Upper lobe of left lung (tissue), 4 donors: ENCODE measurements at regions not wholly inside any gene's neighbourhood (a gene's known extent, or its start where the extent isn't known, plus 50 kb on each side); places are given as distances from the start of the nearest gene placed in this dataset.

ENCODE experiments used
- CTCF ChIP-seq, 6 experiments: fragments of 450-650 bp in 4 of 6; fragments of 200-600 bp in 2 of 6; sonication (generic) in 2 of 6; IDR thresholded peaks; one replicate each; pipeline ENCODE4 v1.5.1; 2016 to 2019; ENCODE audit warnings: antibody characterized with exemption in 6 of 6
- EP300 ChIP-seq, 4 donors: sonication (generic); formaldehyde crosslinking; IDR thresholded peaks; one replicate each; pipeline ENCODE4 v1.5.1; 2017; ENCODE audit warnings: antibody characterized with exemption in 4 of 4, control low read depth in 2 of 4
- POLR2A ChIP-seq, 4 donors: fragments of 450-650 bp; IDR thresholded peaks; one replicate each; pipeline ENCODE4 v1.5.1; 2016 to 2017; ENCODE audit warnings: antibody characterized with exemption in 4 of 4, mild to moderate bottlenecking in 2 of 4

DNA sequence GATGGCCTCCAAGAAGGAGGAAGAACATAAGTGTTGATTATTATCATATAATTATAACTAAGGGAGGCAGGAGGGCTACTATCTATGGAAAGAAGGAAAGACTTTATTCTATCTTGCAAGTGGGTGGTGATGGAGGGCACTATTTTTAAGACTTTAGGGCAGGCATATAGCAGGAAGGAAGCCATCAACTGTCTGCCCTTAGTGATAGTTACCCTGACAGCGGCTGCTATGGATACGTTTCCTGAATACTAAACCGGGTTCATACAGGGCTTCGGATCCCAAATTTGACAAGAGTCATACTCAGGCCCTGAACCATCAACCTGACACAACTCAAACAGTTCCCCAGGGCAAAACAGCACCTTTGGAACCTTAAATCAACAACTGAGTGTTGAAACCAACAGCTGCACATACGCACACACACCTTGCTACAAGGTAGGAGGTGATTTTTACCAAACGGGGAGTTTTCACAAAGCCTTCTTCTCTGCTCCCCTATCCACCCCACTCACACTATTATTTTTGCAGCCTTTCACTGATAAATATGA, 397.2 kb downstream of the OMA1 start:
- TF ChIP-seq EP300 (IDR thresholded peaks at IDR 0.05), result no peak
- TF ChIP-seq POLR2A (IDR thresholded peaks at IDR 0.05), result no peak
- no peak for TF ChIP-seq CTCF (IDR thresholded peaks at IDR 0.05)
